Ishikawa (cell line): ENCODE measurements at regions not wholly inside any gene's neighbourhood (a gene's known extent, or its start where the extent isn't known, plus 50 kb on each side); places are given as distances from the start of the nearest gene placed in this dataset.

Experiments
- CEBPB ChIP-seq: IDR thresholded peaks from 2 replicates; pipeline ENCODE4 v1.6.1; 2012
- CREB1 ChIP-seq: IDR thresholded peaks from 2 replicates; pipeline ENCODE4 v1.6.1; 2012; ENCODE audit warnings: low read depth
- EGR1 ChIP-seq: IDR thresholded peaks from 2 replicates; pipeline ENCODE4 v1.6.1; 2012
- EP300 ChIP-seq: IDR thresholded peaks from 2 replicates; pipeline ENCODE4 v1.6.1; 2012; ENCODE audit warnings: borderline replicate concordance
- FOXM1 ChIP-seq: IDR thresholded peaks from 2 replicates; pipeline ENCODE4 v1.6.1; 2012; ENCODE audit warnings: low read depth, borderline replicate concordance
- MAX ChIP-seq: IDR thresholded peaks from 2 replicates; pipeline ENCODE4 v1.6.1; 2012
- RAD21 ChIP-seq: IDR thresholded peaks from 2 replicates; pipeline ENCODE4 v1.6.1; 2012; ENCODE audit warnings: low read depth
- REST ChIP-seq: IDR thresholded peaks from 2 replicates; pipeline ENCODE4 v1.6.1; 2012; ENCODE audit warnings: low read depth, mild to moderate bottlenecking
- TAF1 ChIP-seq: IDR thresholded peaks from 2 replicates; pipeline ENCODE4 v1.6.1; 2012; ENCODE audit warnings: low read depth, mild to moderate bottlenecking
- TEAD4 ChIP-seq: IDR thresholded peaks from 2 replicates; pipeline ENCODE4 v1.6.1; 2012
- USF1 ChIP-seq: IDR thresholded peaks from 2 replicates; pipeline ENCODE4 v1.6.1; 2012

DNA sequence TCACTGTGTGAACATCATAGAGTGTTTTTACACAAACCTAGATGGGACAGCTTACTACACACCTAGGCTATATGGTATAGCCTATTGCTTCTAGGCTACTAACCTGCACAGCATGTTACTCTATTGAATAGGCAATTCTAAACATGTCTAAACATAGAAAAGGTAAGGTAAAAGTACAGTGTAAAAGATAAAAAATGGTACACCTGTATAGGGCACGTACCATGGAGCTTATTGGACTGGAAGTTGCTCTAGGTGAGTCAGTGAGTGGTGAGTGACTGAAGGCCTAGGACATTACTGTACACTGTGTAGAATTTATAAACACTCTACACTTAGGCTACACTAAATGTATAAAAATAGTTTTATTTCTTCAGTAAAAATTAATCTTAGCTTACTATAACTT lies 182.0 kb upstream of the THSD7A start:
- TF ChIP-seq EGR1 = no peak
- no peak for TF ChIP-seq CREB1
- no peak for TF ChIP-seq RAD21
- TF ChIP-seq REST = no peak
- no peak for TF ChIP-seq EP300
- no peak for TF ChIP-seq USF1
- TF ChIP-seq TEAD4 = no peak
- no peak for TF ChIP-seq FOXM1
- TF ChIP-seq MAX = no peak
- TF ChIP-seq CEBPB = no peak
- no peak for TF ChIP-seq TAF1
